GM18519 (cell line): ENCODE measurements at regions not wholly inside any gene's neighbourhood (a gene's known extent, or its start where the extent isn't known, plus 50 kb on each side); places are given as distances from the start of the nearest gene placed in this dataset.

Experiments
- ATAC-seq: cut with Tn5 transposase; IDR thresholded peaks from one replicate; pipeline ENCODE4 v1.9.1; 2021; ENCODE audit warnings: mild to moderate bottlenecking, moderate library complexity; ENCODE audit not compliant: unreplicated experiment, low FRiP score

- no peak for ATAC-seq
These were observed 168.2 kb downstream of the GPX5 start for GRCh38 chr6:28693751-28694443.

GRCh38 chr6:28695715-28696114 lies 170.0 kb downstream of the GPX5 start:
- no peak for ATAC-seq

- no peak for ATAC-seq
These were observed 170.5 kb downstream of the GPX5 start for GRCh38 chr6:28696167-28696566.

GRCh38 chr6:28696682-28697081 lies 171.0 kb downstream of the GPX5 start:
- ATAC-seq, result no peak

GRCh38 chr6:28707387-28708282 lies 182.0 kb downstream of the GPX5 start:
- ATAC-seq, result no peak

GRCh38 chr6:28709478-28710349 lies 184.0 kb downstream of the GPX5 start:
- no peak for ATAC-seq

GRCh38 chr6:28710466-28711191 lies 184.9 kb downstream of the GPX5 start:
- no peak for ATAC-seq

- ATAC-seq, result no peak
These were observed 185.6 kb downstream of the GPX5 start for GRCh38 chr6:28711325-28711724.

- ATAC-seq, result no peak
These were observed 186.2 kb downstream of the GPX5 start for GRCh38 chr6:28711788-28712341.

GRCh38 chr6:28712982-28713381 lies 187.3 kb downstream of the GPX5 start:
- no peak for ATAC-seq

GRCh38 chr6:28719275-28719940 lies 193.7 kb downstream of the GPX5 start:
- ATAC-seq, result no peak

GRCh38 chr6:28720357-28721231 lies 194.9 kb downstream of the GPX5 start:
- ATAC-seq, result no peak

GRCh38 chr6:28721372-28721771 lies 195.7 kb downstream of the GPX5 start:
- no peak for ATAC-seq

GRCh38 chr6:28724395-28724794 lies 198.7 kb downstream of the GPX5 start:
- no peak for ATAC-seq

- no peak for ATAC-seq
These were observed 198.4 kb downstream of the TRIM27 start for GRCh38 chr6:28725274-28725809.

- ATAC-seq, result no peak
These were observed 197.9 kb downstream of the TRIM27 start for GRCh38 chr6:28725890-28726348.

- no peak for ATAC-seq
These were observed 197.0 kb downstream of the TRIM27 start for GRCh38 chr6:28726569-28727309.
